ENCODE measurements at regions not wholly inside any gene's neighbourhood (a gene's known extent, or its start where the extent isn't known, plus 50 kb on each side); places are given as distances from the start of the nearest gene placed in this dataset.

DNA sequence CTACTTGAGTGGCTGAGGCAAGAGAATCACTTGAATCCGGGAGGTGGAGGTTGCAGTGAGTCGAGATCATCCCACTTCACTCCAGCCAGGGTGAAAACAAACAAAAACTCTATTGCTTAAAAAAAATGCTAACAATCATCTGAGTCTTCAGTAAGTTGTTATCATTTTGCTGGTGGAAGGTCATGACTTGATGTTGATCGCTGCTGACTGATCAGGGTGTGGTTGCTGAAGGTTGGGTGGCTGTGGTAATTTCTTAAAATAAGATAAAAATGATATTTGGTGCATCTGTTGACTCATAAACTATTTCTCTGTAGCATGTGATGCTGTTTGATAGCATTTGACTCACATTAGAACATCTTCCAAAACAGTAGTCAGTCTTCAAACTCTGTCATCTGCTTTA, 349.4 kb upstream of the PAPPA start:
- TF ChIP-seq, protein P1, sequence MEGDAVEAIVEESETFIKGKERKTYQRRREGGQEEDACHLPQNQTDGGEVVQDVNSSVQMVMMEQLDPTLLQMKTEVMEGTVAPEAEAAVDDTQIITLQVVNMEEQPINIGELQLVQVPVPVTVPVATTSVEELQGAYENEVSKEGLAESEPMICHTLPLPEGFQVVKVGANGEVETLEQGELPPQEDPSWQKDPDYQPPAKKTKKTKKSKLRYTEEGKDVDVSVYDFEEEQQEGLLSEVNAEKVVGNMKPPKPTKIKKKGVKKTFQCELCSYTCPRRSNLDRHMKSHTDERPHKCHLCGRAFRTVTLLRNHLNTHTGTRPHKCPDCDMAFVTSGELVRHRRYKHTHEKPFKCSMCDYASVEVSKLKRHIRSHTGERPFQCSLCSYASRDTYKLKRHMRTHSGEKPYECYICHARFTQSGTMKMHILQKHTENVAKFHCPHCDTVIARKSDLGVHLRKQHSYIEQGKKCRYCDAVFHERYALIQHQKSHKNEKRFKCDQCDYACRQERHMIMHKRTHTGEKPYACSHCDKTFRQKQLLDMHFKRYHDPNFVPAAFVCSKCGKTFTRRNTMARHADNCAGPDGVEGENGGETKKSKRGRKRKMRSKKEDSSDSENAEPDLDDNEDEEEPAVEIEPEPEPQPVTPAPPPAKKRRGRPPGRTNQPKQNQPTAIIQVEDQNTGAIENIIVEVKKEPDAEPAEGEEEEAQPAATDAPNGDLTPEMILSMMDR (IDR thresholded peaks at IDR 0.05): no peak
- no peak for TF ChIP-seq POLR2AphosphoS5 (IDR thresholded peaks at IDR 0.05; ENCODE audit: low read depth, low read length)
- TF ChIP-seq TCF7L2 (IDR thresholded peaks at IDR 0.05; ENCODE audit: low read depth, low read length): no peak
